ENCODE measurements at regions not wholly inside any gene's neighbourhood (a gene's known extent, or its start where the extent isn't known, plus 50 kb on each side); places are given as distances from the start of the nearest gene placed in this dataset.

- H3K27me3 ChIP-seq (replicated peaks; ENCODE audit: insufficient read depth) = no peaks in the 10 kb centered on the region
- no peaks in the 10 kb centered on the region for H3K9me2 ChIP-seq (ENCODE audit: insufficient read depth)
- H3K4me3 ChIP-seq = no peak overlapping the region
- in situ Hi-C loops (cut with MboI) = no loop called here
- H3K27ac ChIP-seq = no peak overlapping the region
- H3K4me2 ChIP-seq (ENCODE audit: unreplicated experiment) = no peak overlapping the region
- no peaks in the 10 kb centered on the region for H3K4me1 ChIP-seq (ENCODE audit: insufficient read depth)
- H3K36me3 ChIP-seq (ENCODE audit: low read depth) = no peaks in the 10 kb centered on the region
- WGBS, 2 experiments (ENCODE audit: low coverage in 1 of 2, low lambda C conversion rate in 2 of 2, missing lambda C conversion rate in 2 of 2) = 47 to 55% methylated on average over 2 of the region's 2 CpGs
- TF ChIP-seq EZH2phosphoT487 (IDR thresholded peaks at IDR 0.05; ENCODE audit: insufficient read depth, low read depth) (no peak), EZH2 (IDR thresholded peaks at IDR 0.05; ENCODE audit: insufficient read depth, poor library complexity, severe bottlenecking) (no peak)
- no peak for DNase-seq
- H3K9ac ChIP-seq = no peak overlapping the region
- H3K79me2 ChIP-seq (ENCODE audit: insufficient read depth) = no peaks in the 10 kb centered on the region
- H4K20me1 ChIP-seq (ENCODE audit: insufficient read depth) = no peaks in the 10 kb centered on the region
- H3K9me3 ChIP-seq (ENCODE audit: low read depth) = no peaks in the 10 kb centered on the region
- no peaks in the 10 kb centered on the region for H3F3A ChIP-seq (ENCODE audit: insufficient read depth)
- no peak overlapping the region for H2AFZ ChIP-seq
Measured at GRCh38 chr2:180614776-180615175, 365.6 kb upstream of the UBE2E3 start.

GRCh38 chr2:180609626-180610340, 370.6 kb upstream of the UBE2E3 start:
- Histone ChIP-seq H3K9me3 (ENCODE audit: low read depth) (no peaks in the 10 kb centered on the region), H3K27ac (no peak overlapping the region), H3K36me3 (ENCODE audit: low read depth) (no peaks in the 10 kb centered on the region), H2AFZ (no peak overlapping the region), H3K4me2 (ENCODE audit: unreplicated experiment) (no peak overlapping the region), H3K9me2 (ENCODE audit: insufficient read depth) (no peaks in the 10 kb centered on the region), H3K9ac (no peak overlapping the region), H4K20me1 (ENCODE audit: insufficient read depth) (no peaks in the 10 kb centered on the region), H3K4me3 (no peak overlapping the region), H3K79me2 (ENCODE audit: insufficient read depth) (no peaks in the 10 kb centered on the region), H3K27me3 (replicated peaks; ENCODE audit: insufficient read depth) (no peaks in the 10 kb centered on the region), H3K4me1 (ENCODE audit: insufficient read depth) (no peaks in the 10 kb centered on the region), H3F3A (ENCODE audit: insufficient read depth) (no peaks in the 10 kb centered on the region)
- in situ Hi-C loops (cut with MboI) = no loop called here
- WGBS, 2 experiments (ENCODE audit: low coverage in 1 of 2, low lambda C conversion rate in 2 of 2, missing lambda C conversion rate in 2 of 2) = 64 to 76% methylated on average over 3 of the region's 3 CpGs
- TF ChIP-seq EZH2phosphoT487 (IDR thresholded peaks at IDR 0.05; ENCODE audit: insufficient read depth, low read depth) (no peak), EZH2 (IDR thresholded peaks at IDR 0.05; ENCODE audit: insufficient read depth, poor library complexity, severe bottlenecking) (no peak)
- DNase-seq = peak; percentile 9

GRCh38 chr2:180607514-180608049, 372.8 kb upstream of the UBE2E3 start:
- Histone ChIP-seq H3K36me3 (ENCODE audit: low read depth) (no peaks in the 10 kb centered on the region), H3K79me2 (ENCODE audit: insufficient read depth) (no peaks in the 10 kb centered on the region), H3K27me3 (replicated peaks; ENCODE audit: insufficient read depth) (no peaks in the 10 kb centered on the region), H3K4me3 (no peak overlapping the region), H4K20me1 (ENCODE audit: insufficient read depth) (no peaks in the 10 kb centered on the region), H3K4me2 (ENCODE audit: unreplicated experiment) (no peak overlapping the region), H3K9ac (no peak overlapping the region), H3K9me3 (ENCODE audit: low read depth) (no peaks in the 10 kb centered on the region), H3F3A (ENCODE audit: insufficient read depth) (no peaks in the 10 kb centered on the region), H2AFZ (no peak overlapping the region), H3K4me1 (ENCODE audit: insufficient read depth) (no peaks in the 10 kb centered on the region), H3K9me2 (ENCODE audit: insufficient read depth) (no peaks in the 10 kb centered on the region), H3K27ac (no peak overlapping the region)
- 72% methylated on average over 4 of the region's 4 CpGs for WGBS, 2 experiments (ENCODE audit: low coverage in 1 of 2, low lambda C conversion rate in 2 of 2, missing lambda C conversion rate in 2 of 2)
- no peak for DNase-seq
- in situ Hi-C loops (cut with MboI) = no loop called here
- TF ChIP-seq EZH2 (IDR thresholded peaks at IDR 0.05; ENCODE audit: insufficient read depth, poor library complexity, severe bottlenecking) = no peak
- no peak for TF ChIP-seq EZH2phosphoT487 (IDR thresholded peaks at IDR 0.05; ENCODE audit: insufficient read depth, low read depth)

- Histone ChIP-seq H3K27ac (no peak overlapping the region), H3K9me3 (ENCODE audit: low read depth) (no peaks in the 10 kb centered on the region), H3K9ac (no peak overlapping the region), H3K79me2 (ENCODE audit: insufficient read depth) (no peaks in the 10 kb centered on the region), H3K4me3 (no peak overlapping the region), H4K20me1 (ENCODE audit: insufficient read depth) (no peaks in the 10 kb centered on the region), H3K36me3 (ENCODE audit: low read depth) (no peaks in the 10 kb centered on the region), H2AFZ (peak overlapping the region; percentile 39; the same call in 1 of the 2 replicates), H3K9me2 (ENCODE audit: insufficient read depth) (no peaks in the 10 kb centered on the region), H3K27me3 (replicated peaks; ENCODE audit: insufficient read depth) (no peaks in the 10 kb centered on the region), H3K4me1 (ENCODE audit: insufficient read depth) (no peaks in the 10 kb centered on the region), H3F3A (ENCODE audit: insufficient read depth) (no peaks in the 10 kb centered on the region), H3K4me2 (ENCODE audit: unreplicated experiment) (no peak overlapping the region)
- WGBS, 2 experiments (ENCODE audit: low coverage in 1 of 2, low lambda C conversion rate in 2 of 2, missing lambda C conversion rate in 2 of 2) = 48 to 55% methylated on average over 4 of the region's 4 CpGs
- TF ChIP-seq EZH2phosphoT487 (IDR thresholded peaks at IDR 0.05; ENCODE audit: insufficient read depth, low read depth) (no peak), EZH2 (IDR thresholded peaks at IDR 0.05; ENCODE audit: insufficient read depth, poor library complexity, severe bottlenecking) (no peak)
- DNase-seq = peak; percentile 19
- in situ Hi-C loops (cut with MboI) = no loop called here
Measured at GRCh38 chr2:180604077-180604476, 376.3 kb upstream of the UBE2E3 start.
